ENCODE measurements at regions not wholly inside any gene's neighbourhood (a gene's known extent, or its start where the extent isn't known, plus 50 kb on each side); places are given as distances from the start of the nearest gene placed in this dataset.

DNA sequence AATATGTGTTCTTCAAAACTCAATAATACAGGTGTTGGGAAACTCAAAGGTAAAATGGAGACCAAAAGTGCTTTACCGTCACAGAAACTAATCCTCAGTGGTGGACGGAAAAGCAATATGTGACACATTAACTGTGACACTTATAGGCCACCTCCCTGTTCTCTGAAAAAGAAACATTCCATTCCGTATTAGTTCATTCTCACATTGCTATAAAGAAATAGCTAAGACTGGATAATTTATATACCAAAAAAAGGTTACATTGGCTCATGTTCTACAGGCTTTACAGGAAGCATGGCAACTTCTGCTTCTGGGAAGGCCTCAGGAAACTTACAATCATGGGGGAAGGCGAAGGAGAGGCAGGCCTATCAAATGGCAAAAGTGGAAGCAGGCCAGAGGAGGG is 435.3 kb upstream of the HTR2A start:
- peak; percentile 18 for DNase-seq (ENCODE audit: low spot score)

DNA sequence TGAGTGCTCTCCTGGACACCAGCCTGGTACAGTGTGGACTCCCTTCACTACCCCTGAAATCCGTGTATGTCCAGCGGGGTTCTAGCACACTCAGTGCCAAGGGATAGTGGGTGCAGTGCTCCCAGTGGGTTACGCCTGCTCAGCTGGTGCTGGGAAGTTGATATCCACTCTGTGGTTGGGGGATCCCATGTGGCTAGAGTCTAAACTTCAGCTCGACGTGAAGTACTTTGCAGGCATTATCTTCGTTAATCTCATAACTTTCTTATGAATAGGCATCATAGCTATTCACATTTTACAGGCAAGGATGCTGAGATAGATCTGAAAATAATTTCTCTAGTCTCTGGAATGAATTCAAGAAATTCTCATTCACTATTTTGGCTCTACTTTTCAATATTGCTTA is 433.2 kb upstream of the HTR2A start:
- DNase-seq (ENCODE audit: low spot score), result no peak

DNA sequence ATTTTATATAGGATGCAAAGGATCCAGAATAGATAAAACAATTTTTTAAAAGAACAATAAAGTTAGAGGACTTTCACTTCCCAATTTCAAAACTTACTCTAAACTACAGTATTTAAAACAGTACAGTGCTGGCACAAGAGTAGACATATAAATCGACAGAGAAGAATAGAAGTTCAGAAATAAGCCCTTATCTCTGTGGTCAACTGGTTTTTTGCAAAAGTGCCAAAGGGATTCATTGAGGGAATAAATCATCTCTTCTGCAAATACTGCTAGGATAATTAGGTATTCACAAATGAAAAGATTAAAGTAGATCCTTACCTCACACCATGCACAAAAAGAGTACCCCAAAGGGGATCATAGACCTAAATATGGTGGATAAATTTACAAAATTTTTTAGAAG is 431.0 kb upstream of the HTR2A start:
- no peak for DNase-seq (ENCODE audit: low spot score)

DNA sequence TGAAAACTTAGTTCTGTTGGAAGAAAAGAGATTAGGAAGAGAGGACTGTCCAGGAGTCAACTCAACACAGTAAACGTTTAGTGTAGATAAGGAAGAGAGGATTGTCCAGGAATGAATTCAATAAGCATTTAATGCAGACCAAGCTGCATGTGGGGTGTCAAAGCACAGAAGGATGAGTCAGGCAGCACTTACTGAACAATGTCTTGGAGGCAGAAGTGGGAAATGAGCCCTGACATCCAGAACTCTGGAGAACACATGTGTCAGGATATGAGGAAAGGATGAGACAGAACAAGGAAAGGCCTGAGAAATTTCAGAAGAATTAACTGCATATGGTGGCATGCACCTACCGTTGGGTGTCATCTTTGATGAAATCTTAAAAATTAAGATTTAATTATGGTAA is 429.2 kb upstream of the HTR2A start:
- peak; percentile 42 for DNase-seq (ENCODE audit: low spot score)

DNA sequence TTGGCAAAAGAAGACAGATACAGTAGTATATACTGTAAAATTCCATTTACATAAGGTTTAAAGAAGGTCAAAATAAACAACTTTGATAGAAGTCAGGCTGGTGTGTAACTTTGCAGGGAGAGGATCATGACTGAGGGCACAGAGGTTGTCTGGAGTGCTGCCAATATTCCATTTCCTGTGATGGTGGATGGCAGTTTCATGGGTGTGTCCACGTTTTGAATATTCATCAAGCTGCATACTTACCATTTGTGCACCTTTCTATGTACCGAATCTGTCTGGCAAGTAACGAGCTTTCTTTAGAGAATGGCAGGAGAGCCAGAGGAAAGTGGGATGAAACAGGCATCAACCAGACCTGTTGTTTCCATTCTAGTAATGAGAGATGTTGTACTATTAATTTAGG is 420.5 kb upstream of the HTR2A start:
- no peak for DNase-seq (ENCODE audit: low spot score)

DNA sequence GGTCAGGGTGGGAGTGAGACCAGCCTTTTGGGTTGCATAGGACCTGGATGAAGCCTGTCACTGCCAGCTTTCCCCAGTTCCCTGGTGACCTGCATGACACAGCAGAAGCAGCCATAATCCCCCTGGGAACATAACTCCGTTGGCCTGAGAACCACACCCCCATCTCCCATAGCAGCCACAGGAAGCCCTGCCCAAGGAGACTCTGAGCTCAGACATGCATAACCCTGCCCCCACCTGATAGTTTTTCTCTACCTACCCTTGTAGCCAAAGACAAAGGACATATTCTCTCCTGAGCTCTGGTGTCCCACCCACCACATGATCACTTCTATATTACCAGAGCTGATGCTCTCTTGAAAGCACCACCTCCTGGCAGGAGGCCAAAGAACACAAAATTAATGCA is 413.5 kb upstream of the HTR2A start:
- DNase-seq (ENCODE audit: low spot score), result no peak

DNA sequence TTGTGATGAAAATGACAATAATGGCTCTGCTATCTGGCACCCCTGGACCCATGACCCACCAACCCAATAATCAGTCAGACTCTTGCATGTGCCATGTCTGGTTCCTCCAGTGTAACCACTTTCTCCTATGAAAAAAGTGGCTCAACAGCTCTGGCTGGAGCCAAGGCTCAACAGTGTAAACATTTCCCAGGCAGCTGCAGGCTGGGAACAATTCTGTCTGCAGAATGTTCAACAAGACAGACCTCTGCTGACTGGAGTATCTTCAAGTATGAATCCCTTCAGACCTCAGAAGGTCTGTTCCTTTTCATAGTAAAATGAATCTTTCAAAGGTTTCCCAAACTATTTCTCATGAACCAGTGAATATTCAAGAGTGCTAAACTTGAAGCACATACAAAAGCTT is 410.1 kb upstream of the HTR2A start:
- no peak for DNase-seq (ENCODE audit: low spot score)

DNA sequence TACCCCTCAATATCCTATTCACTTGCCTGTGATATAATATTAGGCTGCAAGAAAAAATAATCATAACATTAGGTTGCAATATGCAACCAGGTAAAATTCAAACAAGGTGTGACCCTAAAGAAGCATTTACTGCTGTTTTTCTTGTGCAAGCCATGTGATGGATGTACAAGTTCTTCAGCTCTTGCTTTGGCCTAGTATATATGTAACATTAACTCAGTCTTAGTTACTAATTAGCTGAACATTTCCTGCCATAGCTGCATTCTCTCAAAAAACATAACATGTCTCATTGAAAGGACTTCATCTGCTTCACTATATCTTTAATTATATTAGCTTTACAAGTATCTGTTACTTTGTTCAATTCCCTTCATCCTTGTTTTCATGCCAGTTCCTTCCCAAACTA is 406.8 kb upstream of the HTR2A start:
- no peak for DNase-seq (ENCODE audit: low spot score)

DNA sequence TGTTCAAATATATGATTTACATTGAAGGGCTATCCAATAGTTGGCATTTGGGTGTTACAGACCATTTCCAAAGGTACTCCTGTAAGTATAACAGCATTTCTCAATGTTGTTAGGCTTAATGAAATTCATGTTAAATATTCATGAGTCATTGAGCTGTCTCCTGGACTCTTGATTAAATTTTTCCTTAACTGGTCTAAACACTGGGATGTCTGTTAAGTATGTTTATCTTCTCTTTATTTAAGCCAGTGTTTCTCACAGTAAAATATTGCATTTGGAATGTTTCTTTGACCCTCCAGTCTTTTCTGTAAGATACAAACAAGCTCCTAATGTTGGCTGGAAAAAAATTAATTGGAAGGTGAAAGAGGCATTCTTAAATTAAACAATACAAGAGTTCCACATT is 402.5 kb upstream of the HTR2A start:
- peak; percentile 9 for DNase-seq (ENCODE audit: low spot score)

DNA sequence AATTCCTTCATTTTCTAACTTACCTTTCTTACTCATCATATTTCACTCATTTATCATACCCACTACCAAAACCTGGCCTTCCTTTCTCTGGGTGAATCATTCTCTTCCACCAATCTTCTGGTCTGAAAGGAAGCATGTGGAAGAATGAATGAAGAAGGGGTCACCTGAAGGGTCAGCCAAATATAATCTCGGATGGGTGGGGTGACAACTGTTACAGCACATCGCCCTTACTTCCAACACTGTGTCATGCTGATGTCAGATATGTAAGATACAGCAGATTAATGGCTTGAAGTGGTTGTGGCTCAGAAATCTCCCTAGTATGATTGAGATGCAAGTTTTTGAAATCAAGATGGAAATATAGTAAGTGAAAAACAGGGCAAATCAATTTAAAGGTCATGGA is 401.7 kb upstream of the HTR2A start:
- DNase-seq (ENCODE audit: low spot score), result no peak

DNA sequence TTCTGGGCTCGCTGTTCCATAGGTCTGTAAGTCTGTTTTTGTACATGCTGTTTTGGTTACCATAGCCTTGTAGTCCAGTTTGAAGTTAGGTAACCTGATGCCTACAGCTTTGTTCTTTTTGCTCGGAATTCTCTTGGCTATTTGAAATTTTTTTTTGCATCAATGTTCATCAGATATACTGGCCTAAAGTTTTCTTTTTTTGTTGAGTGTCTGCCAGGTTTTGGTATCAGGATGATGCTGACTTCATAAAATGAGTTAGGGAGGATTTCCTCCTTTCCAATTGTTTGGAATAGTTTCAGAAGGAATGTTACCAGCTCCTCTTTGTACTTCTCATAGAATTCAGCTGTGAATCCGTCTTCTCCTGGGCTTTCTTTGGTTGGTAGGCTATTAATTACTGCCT is 397.8 kb upstream of the HTR2A start:
- no peak for DNase-seq (ENCODE audit: low spot score)

DNA sequence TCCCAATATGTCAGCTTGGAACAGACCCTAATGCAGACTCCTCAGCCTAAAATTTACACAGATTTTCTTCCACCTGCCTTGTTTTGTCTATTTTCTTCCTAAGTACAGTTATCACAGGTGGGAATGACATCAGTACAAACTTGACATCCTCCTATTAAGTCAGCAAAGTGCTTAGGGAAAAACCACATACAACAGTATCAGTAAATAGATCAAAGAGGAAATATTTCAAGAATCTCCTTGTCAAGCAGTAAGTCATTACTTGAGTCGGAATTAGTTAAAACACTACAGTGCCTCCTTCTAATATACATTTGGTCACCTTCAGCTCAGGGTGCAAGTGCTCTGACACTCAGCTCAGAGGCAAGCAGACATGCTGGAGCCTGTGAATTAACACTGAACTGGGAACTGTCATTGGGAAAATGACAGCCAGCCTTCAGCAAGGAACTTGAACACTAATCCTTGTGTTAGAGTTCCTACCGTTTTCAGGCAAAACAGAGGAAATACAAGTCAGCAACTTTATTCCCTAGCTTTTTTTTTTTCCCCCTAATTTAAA is 394.3 kb upstream of the HTR2A start:
- no peak for DNase-seq (ENCODE audit: low spot score)

DNA sequence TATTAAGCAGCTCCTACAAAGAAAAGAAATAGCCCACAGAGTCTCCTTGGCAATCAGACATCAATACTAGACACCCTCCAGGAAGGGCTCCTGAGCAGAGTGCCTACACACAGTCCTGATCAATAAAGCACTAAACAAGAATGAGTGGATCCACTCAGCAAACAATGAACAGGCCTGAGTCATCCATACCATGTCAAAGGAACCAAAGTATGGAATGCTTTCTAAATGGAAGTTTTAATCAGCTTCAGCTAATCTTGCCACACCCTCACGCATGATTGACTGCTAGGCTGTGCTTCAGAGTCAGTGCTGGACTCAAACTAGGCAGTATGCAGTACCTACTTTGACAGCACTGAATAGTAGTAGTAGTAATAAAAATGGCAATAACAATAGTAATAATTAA is 392.7 kb upstream of the HTR2A start:
- no peak for DNase-seq (ENCODE audit: low spot score)

DNA sequence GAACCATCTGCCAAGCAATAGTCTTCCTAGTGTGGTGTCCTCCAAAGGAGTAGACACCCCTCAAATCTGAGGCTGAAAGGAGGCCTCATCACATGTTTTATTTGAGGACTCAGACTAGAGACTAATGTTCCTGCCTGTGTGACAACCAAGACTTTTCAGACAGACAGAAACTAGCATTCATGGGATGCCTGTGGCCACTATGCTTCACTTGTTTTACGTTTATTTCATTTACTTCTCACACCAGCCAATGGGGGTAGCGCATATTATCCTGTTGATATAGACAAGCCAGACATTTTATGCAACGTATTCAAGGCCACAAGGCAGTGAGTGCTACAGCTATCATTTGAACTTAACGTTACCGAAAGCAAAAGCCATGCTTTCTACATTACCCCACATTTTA is 391.7 kb upstream of the HTR2A start:
- no peak for DNase-seq (ENCODE audit: low spot score)

DNA sequence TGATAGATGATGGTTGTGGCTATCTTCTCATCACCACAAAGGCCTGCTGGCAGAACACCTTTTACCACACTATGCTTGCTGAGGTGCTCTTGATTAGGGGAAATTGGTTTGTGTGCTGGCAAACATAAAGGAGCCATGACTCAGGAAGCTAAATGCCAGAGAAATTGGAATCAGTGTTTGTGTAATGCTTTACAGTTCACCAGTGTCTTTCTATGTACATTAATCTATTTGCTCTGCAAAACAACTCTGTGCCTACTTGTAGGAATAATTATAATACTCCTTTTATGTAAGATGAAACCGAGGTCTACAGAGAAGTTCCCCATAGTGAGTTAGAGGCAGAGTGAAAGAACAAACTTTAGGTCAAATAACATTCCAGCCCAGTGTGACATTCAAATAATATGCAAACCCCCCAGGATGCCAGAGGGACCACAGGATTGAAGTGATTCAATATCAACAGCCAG is 390.5 kb upstream of the HTR2A start:
- DNase-seq (ENCODE audit: low spot score), result peak; percentile 22

DNA sequence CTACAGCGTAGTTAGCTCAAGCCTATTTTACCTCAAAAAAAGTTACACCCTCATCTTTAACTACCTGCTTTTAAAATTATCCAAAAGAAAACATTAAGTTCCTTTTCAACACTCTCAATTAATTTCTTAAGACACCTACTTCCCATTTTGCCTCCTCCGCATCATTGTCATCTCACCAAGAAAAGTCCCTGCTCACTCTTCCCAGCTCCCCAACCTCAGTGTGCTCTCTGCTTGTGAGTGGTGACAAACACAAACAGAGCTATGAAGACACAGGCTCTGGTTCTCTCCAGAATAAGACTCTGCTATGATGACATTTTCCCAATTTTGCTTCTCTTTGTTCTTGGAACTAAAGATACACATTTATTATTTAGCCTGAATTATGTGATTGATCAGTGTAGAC is 385.1 kb upstream of the HTR2A start:
- DNase-seq (ENCODE audit: low spot score), result no peak

DNA sequence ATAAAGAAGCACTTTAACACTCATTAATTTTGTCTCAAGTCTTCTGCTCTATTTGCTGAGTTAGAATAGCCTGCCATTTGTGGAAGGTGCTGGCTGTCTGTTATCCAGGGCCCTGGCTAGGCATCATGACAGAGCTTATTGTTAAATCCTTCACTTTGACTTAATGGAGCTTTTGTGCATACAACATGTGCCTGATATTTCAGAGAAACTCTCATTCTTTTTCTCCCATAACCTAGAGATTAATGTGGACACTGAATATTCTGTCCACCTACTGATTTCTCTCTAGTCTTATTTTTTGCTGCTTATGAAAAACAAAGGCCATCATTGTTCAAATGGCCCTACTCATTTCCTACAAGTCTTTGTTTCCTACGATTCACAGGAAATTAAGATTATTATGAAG is 383.1 kb upstream of the HTR2A start:
- no peak for DNase-seq (ENCODE audit: low spot score)

DNA sequence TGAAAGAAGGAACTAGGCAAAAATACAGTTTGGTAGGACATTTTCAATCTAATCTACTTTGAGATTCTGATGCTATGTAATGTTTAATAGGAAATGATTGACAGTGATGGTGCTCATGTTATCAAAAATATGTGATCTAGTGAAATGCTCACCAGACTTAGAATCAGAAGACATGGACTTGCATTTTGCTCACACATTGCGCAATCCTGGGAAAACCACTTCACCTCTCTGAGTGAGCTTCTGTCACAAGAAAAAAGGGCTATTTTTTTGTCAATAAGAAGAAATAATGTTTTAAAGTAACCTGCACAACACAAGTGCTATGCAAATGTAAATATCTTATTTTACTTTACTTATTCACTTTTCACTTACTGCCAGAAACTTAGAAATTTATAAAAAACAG is 380.9 kb upstream of the HTR2A start:
- DNase-seq (ENCODE audit: low spot score), result peak; percentile 19

DNA sequence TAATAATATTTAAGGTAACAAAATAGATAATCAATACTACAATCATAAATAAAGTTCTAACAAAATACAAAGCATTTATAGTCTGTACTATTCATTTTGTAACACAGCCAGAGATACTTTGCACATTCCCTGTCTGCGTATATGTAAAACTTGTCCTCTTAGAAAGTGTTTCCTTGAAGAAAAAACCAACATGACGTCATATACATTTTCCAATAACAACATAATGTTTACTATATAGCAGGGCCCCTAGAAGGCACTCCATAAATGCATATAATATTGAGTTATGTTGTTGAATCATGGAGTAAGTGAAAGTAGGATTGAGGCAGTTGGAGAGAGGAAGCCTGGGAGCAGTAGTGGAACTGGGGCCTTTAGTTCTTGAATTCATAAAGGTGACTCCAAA is 371.4 kb upstream of the HTR2A start:
- DNase-seq (ENCODE audit: low spot score), result no peak

DNA sequence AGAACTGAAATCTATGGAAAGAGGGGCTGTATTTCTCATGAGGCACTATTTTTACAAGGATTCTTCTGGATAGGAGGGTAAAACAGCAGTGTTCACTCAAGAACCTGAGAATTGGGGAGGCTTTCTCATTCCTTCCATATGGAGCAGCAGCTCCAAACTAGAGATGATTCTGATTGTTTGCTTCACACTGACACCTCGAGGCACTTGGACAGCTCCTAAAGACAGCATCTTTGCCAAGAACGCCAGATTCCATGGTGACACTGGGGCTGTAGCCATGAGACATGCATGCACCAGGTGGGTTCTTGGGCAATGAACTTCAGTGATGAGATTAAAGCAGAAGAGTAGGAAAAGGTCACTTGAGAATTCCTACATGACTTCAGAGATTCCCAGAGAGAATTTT is 361.5 kb upstream of the HTR2A start:
- no peak for DNase-seq (ENCODE audit: low spot score)

DNA sequence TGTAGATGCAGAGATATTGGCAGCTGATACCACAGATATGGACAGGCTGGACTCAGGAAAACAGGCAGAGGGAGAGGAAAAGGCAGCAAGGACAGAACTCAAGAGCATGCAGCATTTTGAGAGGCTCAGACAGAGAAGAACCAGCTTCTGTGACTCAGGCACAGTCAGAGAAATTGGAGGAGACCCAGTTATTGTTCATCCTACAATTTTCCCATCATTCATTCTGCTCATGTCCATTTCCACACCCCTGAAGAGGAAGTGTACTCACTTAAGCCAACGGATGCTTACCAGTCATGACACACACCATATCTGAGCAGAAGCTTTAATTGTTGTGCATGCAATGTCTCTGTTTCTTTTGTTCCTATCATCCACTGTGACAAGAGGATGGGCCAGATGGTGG is 359.8 kb upstream of the HTR2A start:
- peak; percentile 68 for DNase-seq (ENCODE audit: low spot score)

DNA sequence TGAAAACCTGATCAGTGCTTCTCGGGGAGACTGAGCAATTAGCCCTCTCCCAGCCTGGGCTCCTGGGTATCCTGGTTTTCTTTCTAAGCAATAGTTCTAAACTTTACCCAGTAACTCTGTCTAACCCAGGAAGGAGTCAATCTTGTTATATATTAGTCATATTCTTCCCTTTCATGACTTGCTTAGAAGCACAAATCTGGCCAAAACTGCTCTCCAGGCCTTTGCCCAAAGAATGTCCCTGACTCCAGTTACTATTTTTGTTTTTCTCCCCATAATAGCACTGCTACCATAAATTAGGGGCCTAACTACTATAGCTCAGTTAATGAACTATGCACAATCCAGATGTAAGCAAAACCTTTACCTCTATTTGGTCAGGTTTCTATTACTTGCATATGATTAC is 355.8 kb upstream of the HTR2A start:
- DNase-seq (ENCODE audit: low spot score), result peak; percentile 24

DNA sequence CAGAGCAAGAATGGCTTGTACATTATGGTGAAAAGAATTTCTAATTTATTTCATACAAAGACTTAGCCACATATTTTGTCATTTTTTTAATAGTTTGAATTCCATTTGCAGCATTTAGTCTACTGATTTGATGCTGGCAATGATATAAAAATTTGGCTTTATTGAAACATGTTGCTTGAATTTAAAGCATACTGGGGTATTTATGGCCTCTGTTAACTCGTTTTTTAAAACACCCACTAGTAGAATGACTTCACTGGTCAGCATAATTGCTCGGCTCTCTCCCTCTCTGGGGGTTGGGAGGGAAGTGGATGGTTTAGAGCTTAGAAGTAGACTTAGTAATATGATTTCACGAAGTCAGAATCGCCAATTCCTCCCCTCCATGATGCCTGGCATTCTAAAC is 354.9 kb upstream of the HTR2A start:
- DNase-seq (ENCODE audit: low spot score), result peak; percentile 74

DNA sequence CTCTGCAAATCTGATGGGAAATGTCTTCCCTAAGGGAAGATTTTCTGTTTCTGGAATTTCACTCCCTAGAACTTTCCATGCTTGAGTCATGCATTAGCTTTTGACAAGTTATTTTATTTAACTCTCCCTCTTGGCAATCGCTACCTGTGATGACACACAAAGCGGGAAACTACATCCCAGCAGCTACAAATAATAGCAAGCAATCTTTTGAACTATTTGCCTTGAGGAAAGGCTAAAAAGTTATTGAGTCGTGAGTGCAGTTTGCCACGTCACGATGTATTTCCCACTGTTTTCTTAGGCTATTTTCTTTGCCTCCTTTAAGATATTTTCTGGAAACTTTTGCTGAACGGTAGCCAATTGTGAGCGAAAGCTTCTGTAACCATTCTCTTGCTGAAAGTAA is 353.3 kb upstream of the HTR2A start:
- peak; percentile 65 for DNase-seq (ENCODE audit: low spot score)

DNA sequence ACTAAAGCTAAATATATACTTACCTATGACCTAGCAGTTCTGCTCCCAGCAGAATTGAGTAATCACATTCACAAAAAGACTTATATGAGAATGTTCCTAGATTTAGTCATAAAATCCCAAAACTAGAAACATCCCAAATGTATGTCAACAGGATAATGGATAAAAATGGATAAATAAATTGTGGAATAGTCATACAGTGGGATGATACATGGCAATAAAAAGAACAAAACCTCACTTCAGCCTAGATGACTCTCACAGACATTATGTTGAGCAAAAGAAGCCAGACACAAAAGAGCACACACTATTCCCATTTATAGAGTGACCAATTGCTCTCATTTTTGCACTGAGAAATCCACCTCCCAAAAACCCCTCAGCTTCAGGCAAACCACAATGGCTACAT is 352.4 kb upstream of the HTR2A start:
- no peak for DNase-seq (ENCODE audit: low spot score)
